ENCODE measurements at regions not wholly inside any gene's neighbourhood (a gene's known extent, or its start where the extent isn't known, plus 50 kb on each side); places are given as distances from the start of the nearest gene placed in this dataset.

GRCh38 chr6:11358904-11359830 is 126.7 kb upstream of the NEDD9 start (continued):
- TF ChIP-seq MXD1 (CRISPR knock-in tag; IDR thresholded peaks at IDR 0.05) = no peak
- TF ChIP-seq NFIC (IDR thresholded peaks at IDR 0.05; ENCODE audit: low read length) = peak; percentile 81; the same call in 1 of the 2 replicates
- TF ChIP-seq HOXA3 (CRISPR knock-in tag; IDR thresholded peaks at IDR 0.05) = peak; percentile 59; the same call in 1 of the 2 replicates
- TF ChIP-seq ZFP36 (IDR thresholded peaks at IDR 0.05; ENCODE audit: borderline replicate concordance, low read depth, low read length, partially characterized antibody) = no peak
- TF ChIP-seq ZNF580 (CRISPR knock-in tag; IDR thresholded peaks at IDR 0.05; ENCODE audit: borderline replicate concordance, low read depth) = peak; percentile 50; the same call in 1 of the 2 replicates
- no peak for TF ChIP-seq ZNF124 (CRISPR knock-in tag; IDR thresholded peaks at IDR 0.05)
- TF ChIP-seq ZZZ3 (CRISPR knock-in tag; IDR thresholded peaks at IDR 0.05; ENCODE audit: borderline replicate concordance) = no peak
- TF ChIP-seq ZNF501 (CRISPR knock-in tag; IDR thresholded peaks at IDR 0.05) = 0 out of 2 replicates have a peak, but pooled peaks have one; percentile 24
- TF ChIP-seq ZMAT3 (CRISPR knock-in tag; conservative IDR thresholded peaks at IDR 0.05) = no peak
- TF ChIP-seq, protein P1, sequence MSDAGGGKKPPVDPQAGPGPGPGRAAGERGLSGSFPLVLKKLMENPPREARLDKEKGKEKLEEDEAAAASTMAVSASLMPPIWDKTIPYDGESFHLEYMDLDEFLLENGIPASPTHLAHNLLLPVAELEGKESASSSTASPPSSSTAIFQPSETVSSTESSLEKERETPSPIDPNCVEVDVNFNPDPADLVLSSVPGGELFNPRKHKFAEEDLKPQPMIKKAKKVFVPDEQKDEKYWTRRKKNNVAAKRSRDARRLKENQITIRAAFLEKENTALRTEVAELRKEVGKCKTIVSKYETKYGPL (CRISPR knock-in tag; IDR thresholded peaks at IDR 0.05) = no peak
- TF ChIP-seq CREM (IDR thresholded peaks at IDR 0.05) = peak; percentile 76; the same call in 1 of the 2 replicates
- TF ChIP-seq CREM (CRISPR knock-in tag; IDR thresholded peaks at IDR 0.05) = no peak
- TF ChIP-seq KAT7 (CRISPR knock-in tag; IDR thresholded peaks at IDR 0.05; ENCODE audit: borderline replicate concordance) = no peak
- TF ChIP-seq ZNF878 (CRISPR knock-in tag; IDR thresholded peaks at IDR 0.05) = no peak
- no peak for TF ChIP-seq GTF3A (CRISPR knock-in tag; conservative IDR thresholded peaks at IDR 0.05)
- TF ChIP-seq, protein P2, sequence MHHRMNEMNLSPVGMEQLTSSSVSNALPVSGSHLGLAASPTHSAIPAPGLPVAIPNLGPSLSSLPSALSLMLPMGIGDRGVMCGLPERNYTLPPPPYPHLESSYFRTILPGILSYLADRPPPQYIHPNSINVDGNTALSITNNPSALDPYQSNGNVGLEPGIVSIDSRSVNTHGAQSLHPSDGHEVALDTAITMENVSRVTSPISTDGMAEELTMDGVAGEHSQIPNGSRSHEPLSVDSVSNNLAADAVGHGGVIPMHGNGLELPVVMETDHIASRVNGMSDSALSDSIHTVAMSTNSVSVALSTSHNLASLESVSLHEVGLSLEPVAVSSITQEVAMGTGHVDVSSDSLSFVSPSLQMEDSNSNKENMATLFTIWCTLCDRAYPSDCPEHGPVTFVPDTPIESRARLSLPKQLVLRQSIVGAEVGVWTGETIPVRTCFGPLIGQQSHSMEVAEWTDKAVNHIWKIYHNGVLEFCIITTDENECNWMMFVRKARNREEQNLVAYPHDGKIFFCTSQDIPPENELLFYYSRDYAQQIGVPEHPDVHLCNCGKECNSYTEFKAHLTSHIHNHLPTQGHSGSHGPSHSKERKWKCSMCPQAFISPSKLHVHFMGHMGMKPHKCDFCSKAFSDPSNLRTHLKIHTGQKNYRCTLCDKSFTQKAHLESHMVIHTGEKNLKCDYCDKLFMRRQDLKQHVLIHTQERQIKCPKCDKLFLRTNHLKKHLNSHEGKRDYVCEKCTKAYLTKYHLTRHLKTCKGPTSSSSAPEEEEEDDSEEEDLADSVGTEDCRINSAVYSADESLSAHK (CRISPR knock-in tag; IDR thresholded peaks at IDR 0.05; ENCODE audit: borderline replicate concordance) = no peak
- no peak for TF ChIP-seq EZH2 (conservative IDR thresholded peaks at IDR 0.05; ENCODE audit: low read depth, low read length)

All from HepG2 (cell line).